ENCODE measurements at regions not wholly inside any gene's neighbourhood (a gene's known extent, or its start where the extent isn't known, plus 50 kb on each side); places are given as distances from the start of the nearest gene placed in this dataset.
"Not testable (repeated sequence)": the region's sequence is repeated elsewhere in the genome, so short reads cannot be mapped to it uniquely, and the experiment has no call there.

DNA sequence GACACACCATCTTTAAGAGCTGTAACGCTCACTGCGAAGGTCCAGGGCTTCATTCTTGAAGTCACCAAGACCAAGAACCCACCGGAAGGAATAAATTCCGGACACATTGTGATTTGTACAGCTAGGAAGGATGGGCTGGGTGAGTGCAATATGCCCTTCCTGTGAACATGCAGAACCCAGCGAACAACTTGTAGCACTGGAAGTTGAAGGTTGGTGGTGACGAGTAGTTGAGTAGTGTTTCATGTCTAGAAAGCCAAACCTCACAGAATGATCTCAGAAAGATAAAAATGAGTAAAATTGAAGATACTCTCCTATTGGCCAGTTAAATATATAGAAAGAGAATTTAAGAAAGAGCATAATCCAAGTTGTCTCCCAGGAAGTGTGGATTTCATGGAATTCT lies 462.2 kb upstream of the CFAP20DC start:
- DNase-seq (ENCODE audit: low read depth in 2 of 3, low spot score in 2 of 3) = no peak

DNA sequence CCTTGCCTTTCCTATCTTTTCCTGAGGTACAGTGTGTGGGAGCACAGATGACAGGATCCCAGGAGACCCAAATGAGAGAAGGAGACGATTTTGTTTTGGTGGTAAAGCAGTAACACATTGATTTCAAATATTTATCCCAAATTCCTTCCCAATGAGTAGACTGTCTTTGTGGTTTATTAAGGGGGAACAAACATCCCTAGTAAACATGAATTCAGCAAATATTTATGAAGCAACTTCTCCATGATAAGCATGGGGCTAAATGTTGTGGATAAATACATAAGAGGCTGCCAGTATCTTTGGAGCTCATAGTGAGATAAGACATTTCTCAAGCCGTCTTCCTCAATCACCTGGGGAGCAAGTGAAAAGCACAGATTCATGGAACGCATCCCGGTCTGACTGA lies 460.8 kb upstream of the CFAP20DC start:
- DNase-seq (ENCODE audit: low read depth in 2 of 3, low spot score in 2 of 3) = no peak

DNA sequence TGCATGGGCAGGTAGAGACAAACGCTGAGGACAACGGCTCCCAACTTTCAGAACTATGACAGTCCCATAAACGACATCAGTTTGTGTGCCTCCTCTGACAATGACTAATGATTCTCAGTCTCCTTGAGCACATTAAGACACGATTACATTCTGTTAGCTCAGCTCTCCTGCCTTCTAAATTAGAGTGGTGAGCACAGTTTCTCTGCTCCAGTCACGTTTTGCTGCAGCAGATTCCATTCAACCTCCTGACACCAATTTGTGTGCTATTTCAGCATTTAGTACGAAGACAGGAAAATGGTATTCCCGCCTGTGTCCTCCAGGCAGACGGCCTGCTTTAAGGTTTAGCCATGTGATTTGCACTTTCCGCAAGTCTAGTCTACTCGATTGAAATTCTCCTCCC lies 458.4 kb upstream of the CFAP20DC start:
- DNase-seq (ENCODE audit: low read depth in 2 of 3, low spot score in 2 of 3) = no peak

DNA sequence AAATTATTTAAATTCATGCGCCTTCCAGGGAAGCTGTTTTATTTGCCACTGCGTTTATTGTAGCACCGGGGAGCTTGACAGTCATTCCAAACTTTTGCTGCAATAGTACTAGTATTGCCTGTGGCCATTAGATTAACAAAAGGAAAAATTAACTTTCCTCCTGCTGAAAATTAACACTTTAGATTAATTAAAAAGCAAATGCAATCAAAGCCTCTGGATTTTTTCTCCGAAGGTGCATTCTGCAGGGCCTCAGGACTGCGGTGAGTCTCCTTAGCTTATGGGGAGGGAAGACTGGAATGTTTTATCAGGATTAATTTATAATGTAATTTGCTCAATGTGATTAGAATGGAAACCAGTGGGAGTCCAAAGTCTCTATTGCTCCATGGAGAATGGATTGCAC lies 456.4 kb upstream of the CFAP20DC start:
- no peak for DNase-seq (ENCODE audit: low read depth in 2 of 3, low spot score in 2 of 3)

DNA sequence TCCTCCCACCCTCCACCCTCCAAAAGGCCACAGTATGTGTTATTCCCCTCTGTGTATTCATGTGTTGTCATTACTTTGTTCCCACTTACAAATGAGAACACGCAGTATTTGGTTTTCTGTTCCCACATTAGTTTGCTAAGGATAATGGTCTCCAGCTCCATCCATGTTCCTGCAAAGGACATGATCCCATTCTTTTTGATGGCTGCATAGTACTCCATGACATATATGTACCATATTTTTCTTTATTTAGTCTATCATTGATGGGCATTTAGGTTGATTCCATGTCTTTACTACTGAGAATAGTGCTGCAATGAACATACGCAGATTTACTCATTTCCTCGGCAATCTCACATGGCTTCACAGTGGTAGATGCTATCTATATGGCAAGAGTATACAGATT lies 453.6 kb upstream of the CFAP20DC start:
- DNase-seq (ENCODE audit: low read depth in 2 of 3, low spot score in 2 of 3) = no peak

DNA sequence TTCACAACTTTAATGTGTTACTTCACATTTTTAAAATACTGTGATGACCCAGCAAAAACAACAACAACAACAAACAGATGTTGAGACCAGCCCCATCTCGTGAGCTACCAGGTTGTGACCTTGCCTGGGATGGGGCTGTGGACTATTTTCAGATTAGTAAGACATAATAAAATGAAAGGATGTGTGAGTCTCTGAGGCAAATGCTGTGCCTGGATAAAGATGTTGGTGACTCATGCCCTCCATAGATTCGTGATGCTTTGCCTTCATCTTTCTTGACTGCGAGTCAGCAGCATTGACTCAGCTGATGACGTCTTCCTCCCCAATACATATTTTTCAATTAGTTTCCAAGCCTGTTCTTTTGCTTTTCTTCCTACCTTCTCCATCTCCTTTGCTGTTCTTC lies 453.0 kb upstream of the CFAP20DC start:
- DNase-seq (ENCODE audit: low read depth in 2 of 3, low spot score in 2 of 3) = no peak

DNA sequence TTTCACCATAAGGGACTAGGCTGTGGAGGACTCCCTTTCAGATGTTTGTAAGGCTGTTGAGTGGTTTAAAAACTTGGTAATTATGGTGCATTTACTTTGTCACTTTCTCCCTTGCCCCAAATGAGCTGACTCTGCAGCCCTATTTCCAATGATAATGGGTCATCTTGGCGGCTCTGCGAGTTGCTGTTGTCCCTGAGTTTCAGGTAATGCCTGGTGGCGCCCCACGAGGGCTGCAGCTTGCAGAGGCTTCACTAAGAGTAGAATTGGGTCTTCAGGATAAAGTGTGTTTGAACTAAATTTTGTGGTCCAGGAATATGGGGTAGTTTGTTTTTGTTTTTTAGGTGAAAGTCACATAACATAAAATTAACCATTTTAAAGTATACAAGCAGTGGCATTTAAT lies 450.1 kb upstream of the CFAP20DC start:
- DNase-seq (ENCODE audit: low read depth in 2 of 3, low spot score in 2 of 3) = no peak

DNA sequence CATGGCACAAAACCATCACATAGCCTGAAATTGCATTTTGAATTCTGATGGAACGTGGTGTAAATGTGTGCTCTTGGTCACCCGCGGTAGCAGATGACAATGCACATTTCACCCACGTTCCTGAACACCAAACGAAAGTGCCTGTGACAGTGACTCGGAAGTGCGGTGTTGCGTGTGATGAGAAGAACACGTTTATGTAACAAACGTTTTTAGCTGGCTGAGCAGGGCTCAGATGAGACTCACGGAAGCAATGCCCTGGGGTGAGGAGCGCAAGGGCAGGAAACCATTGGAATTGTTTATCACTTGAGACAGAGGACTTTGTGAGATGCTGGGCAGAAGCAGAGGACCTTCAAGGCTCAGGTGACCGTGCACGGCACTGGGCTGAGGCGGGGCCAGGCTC lies 449.2 kb upstream of the CFAP20DC start:
- no peak for DNase-seq (ENCODE audit: low read depth in 2 of 3, low spot score in 2 of 3)

DNA sequence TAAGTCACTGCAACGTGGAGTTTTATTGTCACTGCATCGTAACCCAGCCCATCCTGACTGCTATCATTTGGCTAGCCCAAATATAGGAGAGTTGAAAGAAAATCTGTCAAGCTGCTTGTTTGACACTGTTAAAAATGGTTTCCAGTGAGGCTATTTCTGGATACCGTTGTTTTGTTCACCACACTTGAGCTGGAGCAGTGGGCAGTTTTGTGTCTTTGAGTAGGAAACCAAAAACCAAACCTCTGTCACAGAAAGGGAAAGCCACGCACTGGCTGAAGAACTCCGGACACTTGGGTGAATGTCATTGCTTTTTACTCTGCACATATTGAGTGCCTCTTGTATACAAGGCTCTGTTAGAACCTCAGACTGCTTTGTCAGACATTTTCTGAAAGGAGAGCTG lies 446.4 kb upstream of the CFAP20DC start:
- no peak for DNase-seq (ENCODE audit: low read depth in 2 of 3, low spot score in 2 of 3)

DNA sequence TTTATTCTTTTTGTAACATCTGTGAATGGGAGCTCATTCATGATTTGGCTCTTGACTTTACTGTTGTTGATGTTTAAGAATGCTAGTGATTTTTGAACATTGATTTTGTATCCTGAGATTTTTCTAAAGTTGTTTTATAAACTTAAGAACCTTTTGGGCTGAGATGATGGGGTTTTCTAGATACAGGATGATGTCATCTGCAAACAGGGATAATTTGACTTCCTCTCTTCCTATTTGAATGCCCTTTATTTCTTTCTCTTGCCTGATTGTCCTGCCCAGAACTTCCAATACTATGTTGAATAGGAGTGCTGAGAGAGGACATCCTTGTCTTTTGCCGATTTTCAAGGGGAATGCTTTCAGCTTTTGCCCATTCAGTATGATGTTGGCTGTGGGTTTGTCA lies 445.1 kb upstream of the CFAP20DC start:
- not testable (repeated sequence) for DNase-seq (ENCODE audit: low read depth in 2 of 3, low spot score in 2 of 3)

DNA sequence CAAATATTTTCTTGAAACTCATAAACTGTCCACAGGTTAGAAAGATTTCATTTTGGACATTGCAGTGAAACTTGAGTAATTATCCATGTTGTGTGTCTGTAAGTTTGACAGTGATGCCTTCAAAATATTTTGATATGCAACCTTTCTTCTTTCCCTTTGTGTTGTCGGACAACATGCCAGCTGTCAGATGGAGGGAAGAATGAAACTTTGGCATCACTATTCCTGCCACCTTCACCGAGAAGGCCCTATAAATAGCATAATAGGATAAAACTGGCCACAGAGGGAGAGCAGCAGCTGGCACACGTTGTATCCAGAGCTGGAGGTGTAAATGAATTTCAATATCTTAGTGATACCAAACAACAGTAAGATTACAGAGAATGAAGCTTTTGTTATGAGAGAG lies 436.7 kb upstream of the CFAP20DC start:
- DNase-seq (ENCODE audit: low read depth in 2 of 3, low spot score in 2 of 3) = no peak

DNA sequence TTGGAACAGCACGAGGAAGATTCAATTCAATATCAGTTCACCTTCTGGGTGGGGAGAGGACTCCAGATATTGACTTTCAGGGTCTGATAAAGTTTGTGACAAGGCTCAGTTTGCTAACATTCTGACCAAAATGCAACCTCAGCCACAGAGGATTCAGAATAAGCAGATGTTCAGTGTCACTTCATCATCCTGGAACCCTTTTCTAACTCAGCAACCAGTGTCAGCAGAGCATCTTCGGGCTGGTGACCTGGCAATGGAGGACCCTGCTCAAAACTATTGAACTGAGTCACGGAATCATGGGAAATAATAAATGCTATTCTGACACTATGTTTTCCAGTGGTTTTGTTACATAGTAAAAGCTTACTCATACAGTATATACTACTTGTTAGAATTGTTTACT lies 433.4 kb upstream of the CFAP20DC start:
- no peak for DNase-seq (ENCODE audit: low read depth in 2 of 3, low spot score in 2 of 3)

DNA sequence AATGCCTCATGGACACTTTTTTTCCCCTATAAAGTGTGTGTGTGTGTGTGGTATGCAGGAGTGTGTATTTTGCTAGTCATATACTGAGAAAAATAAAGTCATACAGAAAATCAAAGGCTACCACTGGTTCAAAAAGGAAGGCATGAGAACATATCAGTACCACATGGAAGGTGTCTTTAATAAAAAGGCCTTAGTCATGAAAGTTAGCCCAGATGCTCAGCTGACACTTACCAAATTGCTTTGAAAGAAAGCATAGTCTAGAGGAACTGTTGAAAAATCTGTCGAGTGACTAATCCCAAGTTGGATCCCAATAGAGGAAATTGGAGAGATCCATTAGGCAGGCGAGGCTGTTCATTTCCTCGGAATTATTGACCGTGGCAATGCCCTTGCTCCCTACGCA lies 432.9 kb upstream of the CFAP20DC start:
- DNase-seq (ENCODE audit: low read depth in 2 of 3, low spot score in 2 of 3) = no peak

DNA sequence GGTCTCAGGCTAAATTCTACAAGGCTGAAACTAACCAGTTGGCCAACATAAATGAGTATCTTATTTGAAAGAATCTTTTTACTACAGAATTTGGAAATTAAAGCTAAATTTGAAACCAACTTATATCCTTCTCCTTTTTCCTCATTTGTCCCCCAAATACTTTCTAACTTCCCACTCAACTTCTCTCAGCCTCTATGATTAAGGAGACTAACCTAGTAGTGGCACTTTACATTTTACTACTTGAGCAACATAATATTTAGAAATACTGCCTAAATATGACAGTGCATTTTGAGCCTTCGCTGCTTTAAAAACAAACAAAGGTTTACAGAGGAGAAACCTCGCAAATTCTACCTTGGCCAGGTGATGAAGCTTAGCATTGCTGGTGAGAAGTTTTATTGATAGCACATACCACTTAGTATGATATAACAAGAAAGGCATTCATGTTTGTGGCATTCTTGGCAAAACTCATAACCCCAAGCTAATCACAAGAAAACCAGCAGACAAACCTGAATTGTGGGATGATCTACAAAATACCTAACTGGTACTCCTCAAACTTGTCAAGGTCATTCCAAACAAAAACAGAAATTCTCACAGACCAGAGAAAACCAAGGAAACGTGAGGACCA lies 432.1 kb upstream of the CFAP20DC start:
- no peak for DNase-seq (ENCODE audit: low read depth in 2 of 3, low spot score in 2 of 3)

DNA sequence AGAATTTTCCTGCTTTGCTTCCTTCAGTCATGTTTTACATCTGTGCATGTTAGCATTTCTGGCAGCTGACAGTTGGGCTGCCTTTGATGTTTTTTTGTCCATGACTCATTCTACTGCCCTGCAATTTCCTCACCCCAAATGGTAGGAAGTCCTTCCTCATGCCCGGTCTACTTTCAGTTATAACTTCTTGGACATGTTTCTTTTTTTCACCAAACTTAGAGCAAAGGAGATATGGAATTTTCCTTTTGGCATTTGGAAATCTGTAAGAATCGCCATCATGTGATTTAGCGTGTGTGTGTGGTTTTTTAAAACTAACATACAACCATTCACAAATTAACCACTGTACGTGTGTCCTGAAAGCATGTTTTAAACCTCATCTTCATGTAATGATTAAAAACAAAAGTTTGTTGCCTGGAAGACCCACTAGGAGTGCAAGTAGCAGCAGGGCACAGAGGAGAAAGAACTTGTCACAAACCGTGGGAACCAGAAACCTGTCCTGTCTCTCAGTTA lies 430.7 kb upstream of the CFAP20DC start:
- DNase-seq (ENCODE audit: low read depth in 2 of 3, low spot score in 2 of 3) = peak in 1 of 3 donors; percentile 2

DNA sequence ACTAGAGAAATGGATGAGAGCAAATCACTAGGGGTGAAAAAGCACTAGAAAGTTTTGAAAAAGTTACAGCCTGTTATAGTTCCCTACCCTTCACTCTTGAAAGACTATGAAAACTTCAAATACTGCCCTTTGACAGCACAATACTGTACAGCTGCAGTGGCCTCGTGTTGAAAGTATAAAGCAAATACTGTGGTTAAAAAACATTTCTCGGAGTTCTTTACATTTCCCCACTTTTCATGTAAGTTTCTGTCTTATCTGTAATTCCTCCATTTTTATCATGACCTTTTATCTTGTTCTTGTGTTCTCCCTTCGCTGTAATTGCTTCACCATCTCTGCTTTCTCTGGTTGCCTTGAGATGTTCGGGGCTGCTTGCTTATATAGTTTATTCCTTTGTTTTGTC lies 423.8 kb upstream of the CFAP20DC start:
- DNase-seq (ENCODE audit: low read depth in 2 of 3, low spot score in 2 of 3) = no peak

DNA sequence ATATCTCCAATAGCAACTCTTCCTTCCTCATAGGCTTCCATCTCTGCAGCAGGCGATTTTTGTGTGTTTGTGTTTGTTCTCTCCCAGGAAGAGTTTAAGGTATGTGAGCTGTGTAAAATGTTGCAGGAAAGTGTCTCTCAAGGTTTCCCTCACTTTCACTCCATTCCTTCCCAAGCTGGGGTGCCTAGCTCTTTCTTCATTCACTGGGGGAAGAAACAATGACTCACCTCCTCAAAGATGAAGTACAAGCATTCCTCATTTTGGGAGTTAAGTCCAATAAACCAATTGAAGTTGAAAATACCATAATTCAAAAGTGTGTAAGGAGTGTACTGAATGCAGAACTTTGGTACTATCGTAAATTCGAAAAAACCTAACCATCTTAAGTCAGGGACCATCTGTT lies 422.7 kb upstream of the CFAP20DC start:
- DNase-seq (ENCODE audit: low read depth in 2 of 3, low spot score in 2 of 3) = no peak

DNA sequence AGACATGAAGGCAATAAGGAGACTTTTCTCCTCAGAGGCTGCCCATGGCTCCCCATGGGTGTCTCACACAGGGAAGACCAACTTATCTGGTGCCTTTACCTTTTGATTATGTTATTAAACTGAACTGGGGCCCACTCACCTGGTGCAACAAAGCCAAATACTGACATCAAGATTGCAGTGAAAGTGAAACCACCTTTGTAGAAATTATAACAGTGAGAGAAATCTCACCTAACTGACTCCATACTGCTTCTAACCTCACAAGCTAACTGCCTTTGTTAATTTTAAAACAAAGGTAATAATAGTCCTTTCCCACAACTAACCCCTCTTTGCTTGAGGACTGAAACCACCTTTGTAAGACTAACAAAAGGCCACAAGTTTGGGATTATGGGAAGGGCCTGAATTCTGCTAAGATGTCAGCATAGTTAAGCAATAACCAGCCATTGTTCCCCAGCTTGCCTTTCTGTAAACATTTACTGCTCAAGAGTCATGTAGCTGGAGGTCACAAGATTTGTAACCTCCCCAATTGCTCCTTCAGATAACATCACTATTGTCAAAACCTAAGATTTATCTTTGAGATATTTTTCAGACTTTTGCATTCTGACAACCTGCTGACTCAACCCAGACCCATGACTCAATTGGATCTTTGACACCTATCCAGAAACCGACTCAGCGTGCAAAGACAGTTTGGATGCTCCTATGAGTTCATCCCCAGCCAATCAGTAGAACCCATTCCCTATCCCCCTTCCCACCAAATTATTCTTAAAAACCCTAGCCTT lies 420.3 kb upstream of the CFAP20DC start:
- DNase-seq (ENCODE audit: low read depth in 2 of 3, low spot score in 2 of 3) = no peak

DNA sequence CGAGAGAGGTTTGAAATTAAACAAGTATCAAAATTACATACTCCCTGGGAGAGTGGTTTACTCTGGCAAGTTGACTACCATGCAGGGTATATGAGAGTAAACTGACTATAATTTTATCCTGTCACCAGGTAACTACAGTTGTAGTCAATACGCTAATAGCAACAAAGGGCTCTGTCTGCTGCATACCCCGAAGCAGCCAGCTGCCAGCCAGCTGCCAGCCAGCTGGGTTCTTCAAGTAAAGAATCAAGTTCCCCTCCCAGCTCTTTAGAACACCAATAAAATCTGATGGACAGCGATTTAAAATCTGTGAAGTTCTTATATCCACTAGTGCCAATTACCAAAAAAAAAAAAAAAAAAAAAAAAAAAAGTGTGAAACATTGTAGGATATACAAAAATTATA lies 417.7 kb upstream of the CFAP20DC start:
- DNase-seq (ENCODE audit: low read depth in 2 of 3, low spot score in 2 of 3) = no peak

DNA sequence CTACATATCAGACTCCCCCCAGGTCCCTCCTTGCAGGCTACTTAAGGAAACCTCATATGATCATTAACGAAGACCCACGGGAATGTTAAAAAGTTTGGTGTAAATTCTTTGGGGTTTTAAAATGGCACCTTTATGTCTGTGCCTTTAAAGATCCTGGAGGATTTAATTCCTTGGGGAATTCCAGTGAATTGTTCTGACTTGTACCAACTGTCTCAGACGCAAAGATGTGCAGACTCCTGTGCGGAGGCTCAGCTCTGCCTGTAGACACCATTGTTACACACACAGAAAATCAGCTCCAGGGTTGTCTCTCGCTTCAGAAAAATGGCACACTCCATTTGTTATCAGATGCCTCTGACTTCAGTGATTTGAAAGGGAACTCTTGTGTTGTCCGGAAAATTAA lies 414.4 kb upstream of the CFAP20DC start:
- DNase-seq (ENCODE audit: low read depth in 2 of 3, low spot score in 2 of 3) = no peak

DNA sequence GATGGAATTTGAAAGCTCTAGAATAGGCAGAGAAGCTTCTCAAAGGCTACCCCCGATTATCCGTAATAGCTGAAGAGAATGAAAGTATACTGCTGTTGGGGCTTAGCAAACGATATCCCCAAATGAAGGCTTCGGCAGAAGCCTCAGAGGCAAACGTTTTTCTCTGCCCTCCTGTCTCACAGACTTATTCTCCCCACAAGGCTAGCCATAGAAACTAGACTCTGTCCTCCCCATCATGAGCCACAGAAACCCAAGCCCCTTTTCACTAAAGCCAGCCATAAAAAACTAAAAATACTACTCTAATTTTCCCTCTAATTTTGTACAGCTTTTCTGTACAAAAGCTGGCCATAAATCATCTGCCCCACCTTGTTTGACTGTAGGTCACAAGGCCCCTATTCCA lies 413.4 kb upstream of the CFAP20DC start:
- no peak for DNase-seq (ENCODE audit: low read depth in 2 of 3, low spot score in 2 of 3)

DNA sequence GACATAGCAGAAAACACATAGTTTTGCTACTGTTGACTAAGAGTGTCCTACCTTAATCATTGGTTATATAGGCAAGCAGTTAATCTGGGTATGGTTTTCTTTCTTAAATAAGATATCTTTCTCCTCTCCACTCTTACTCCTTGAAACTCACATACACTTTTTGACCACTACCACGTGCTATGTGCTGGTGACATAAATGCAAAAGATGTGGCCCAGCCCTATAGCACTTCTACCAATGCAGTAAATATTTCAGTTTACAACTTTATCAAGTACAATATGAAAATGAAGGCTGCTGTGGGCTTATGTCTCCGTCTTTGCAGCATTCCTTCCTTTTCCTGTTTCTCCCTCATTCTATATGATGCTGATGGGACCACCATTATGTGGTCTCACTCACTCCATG lies 410.2 kb upstream of the CFAP20DC start:
- DNase-seq (ENCODE audit: low read depth in 2 of 3, low spot score in 2 of 3) = no peak

Measured in hematopoietic multipotent progenitor cell (in vitro differentiated cells).